CD4-positive, alpha-beta T cell (primary cell): ENCODE measurements at regions not wholly inside any gene's neighbourhood (a gene's known extent, or its start where the extent isn't known, plus 50 kb on each side); places are given as distances from the start of the nearest gene placed in this dataset.

Source experiments
- ATAC-seq: fragments of 200-7000 bp; cut with Tn5 transposase; one replicate; pipeline ENCODE4 v1.10.0; 2022; ENCODE audit warnings: mild to moderate bottlenecking; ENCODE audit not compliant: poor library complexity
- CTCF ChIA-PET: fragments of 350-600 bp; sonication (Branson Sonifier 250); formaldehyde crosslinking; loops from one replicate; lab custom pipeline; 2021; ENCODE audit warnings: antibody characterized with exemption, inconsistent platforms; lab: Charles Lee
- POLR2A ChIA-PET: fragments of 350-600 bp; sonication (Branson Sonifier 250); formaldehyde crosslinking; loops from one replicate; lab custom pipeline; 2021; ENCODE audit warnings: antibody characterized with exemption, inconsistent platforms; lab: Charles Lee
- DNase-seq, 14 experiments: peaks; one replicate each; pipeline ENCODE4 v3.0.0-alpha.2; 2013 to 2020; ENCODE audit warnings: mixed read lengths in 2 of 14
- H3K27ac ChIP-seq, 2 donors: one replicate each; pipeline versions ENCODE4 v1.5.1 to v1.7.0; 2013; ENCODE audit warnings: low read length in 2 of 2, low read depth in 1 of 2, mild to moderate bottlenecking in 1 of 2
- H3K27me3 ChIP-seq, 2 experiments: 1 replicate in 1 of 2; 2 replicates in 1 of 2; pipeline versions ENCODE4 v1.6.1 to v1.7.0; 2013; ENCODE audit warnings: low read length in 2 of 2, control low read depth in 1 of 2, mild to moderate bottlenecking in 1 of 2, moderate library complexity in 1 of 2; ENCODE audit not compliant: insufficient read depth in 2 of 2, control insufficient read depth in 1 of 2
- H3K36me3 ChIP-seq: one replicate; pipeline ENCODE4 v1.6.1; 2013; ENCODE audit warnings: low read length, control low read depth; ENCODE audit not compliant: insufficient read depth
- H3K4me1 ChIP-seq: one replicate; pipeline ENCODE4 v1.6.1; 2013; ENCODE audit warnings: low read length, control low read depth; ENCODE audit not compliant: insufficient read depth
- H3K4me3 ChIP-seq: one replicate; pipeline ENCODE4 v1.5.1; 2013; ENCODE audit warnings: mild to moderate bottlenecking, low read length, moderate library complexity
- H3K9me3 ChIP-seq, 2 experiments: 1 replicate in 1 of 2; 2 replicates in 1 of 2; pipeline versions ENCODE4 v1.6.1 to v1.7.0; 2013; ENCODE audit warnings: low read length in 2 of 2, mild to moderate bottlenecking in 2 of 2, control low read depth in 1 of 2, moderate library complexity in 1 of 2; ENCODE audit not compliant: control insufficient read depth in 1 of 2, insufficient read depth in 1 of 2
- H3K27ac Mint-ChIP-seq: one replicate; pipeline ENCODE4 v1.8.0; 2020; ENCODE audit warnings: mixed read lengths
- H3K27me3 Mint-ChIP-seq: one replicate; pipeline ENCODE4 v1.8.0; 2021; ENCODE audit warnings: mixed read lengths
- H3K36me3 Mint-ChIP-seq: one replicate; pipeline ENCODE4 v1.8.0; 2021; ENCODE audit warnings: low read depth, mixed read lengths
- H3K4me1 Mint-ChIP-seq: one replicate; pipeline ENCODE4 v1.8.0; 2021; ENCODE audit warnings: low read depth, mixed read lengths
- H3K4me3 Mint-ChIP-seq: one replicate; pipeline ENCODE4 v1.8.0; 2020; ENCODE audit warnings: mild to moderate bottlenecking, mixed read lengths
- H3K9me3 Mint-ChIP-seq: one replicate; pipeline ENCODE4 v1.8.0; 2020; ENCODE audit warnings: mixed read lengths
- intact Hi-C, 2 experiments: fragments of 100-400 bp; cut with DNase I in 1 of 2; cut with micrococcal nuclease in 1 of 2; formaldehyde crosslinking; loops; one replicate each; pipeline versions ENCODE4 v1.15.1 to v1.9.0; 2023 to 2025; cut with DNase I, micrococcal nuclease
- TF ChIP-seq, protein P1 (sequence below): fragments of 200-600 bp; IDR thresholded peaks from one replicate; pipeline ENCODE4 v1.8.0; 2022; ENCODE audit warnings: antibody characterized with exemption, mild to moderate bottlenecking

DNA sequence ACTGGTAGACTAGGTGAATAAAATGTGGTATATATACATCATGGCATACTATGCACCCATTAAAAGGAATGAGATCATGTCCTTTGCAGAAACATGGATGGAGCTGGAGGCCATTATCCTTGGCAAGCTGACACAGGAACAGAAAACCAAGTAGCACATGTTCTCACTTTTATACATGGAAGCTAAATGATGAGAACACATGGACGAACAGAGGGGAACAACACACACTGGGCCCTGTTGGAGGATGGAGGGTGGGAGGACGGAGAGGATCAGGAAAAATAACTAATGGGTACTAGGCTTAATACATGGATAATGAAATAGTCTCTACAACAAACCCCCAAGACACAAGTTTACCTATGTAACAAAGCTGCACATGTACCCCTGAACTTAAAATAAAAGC is 780.0 kb downstream of the DACH1 start:
- ATAC-seq, result no peak
- TF ChIP-seq, protein P1, sequence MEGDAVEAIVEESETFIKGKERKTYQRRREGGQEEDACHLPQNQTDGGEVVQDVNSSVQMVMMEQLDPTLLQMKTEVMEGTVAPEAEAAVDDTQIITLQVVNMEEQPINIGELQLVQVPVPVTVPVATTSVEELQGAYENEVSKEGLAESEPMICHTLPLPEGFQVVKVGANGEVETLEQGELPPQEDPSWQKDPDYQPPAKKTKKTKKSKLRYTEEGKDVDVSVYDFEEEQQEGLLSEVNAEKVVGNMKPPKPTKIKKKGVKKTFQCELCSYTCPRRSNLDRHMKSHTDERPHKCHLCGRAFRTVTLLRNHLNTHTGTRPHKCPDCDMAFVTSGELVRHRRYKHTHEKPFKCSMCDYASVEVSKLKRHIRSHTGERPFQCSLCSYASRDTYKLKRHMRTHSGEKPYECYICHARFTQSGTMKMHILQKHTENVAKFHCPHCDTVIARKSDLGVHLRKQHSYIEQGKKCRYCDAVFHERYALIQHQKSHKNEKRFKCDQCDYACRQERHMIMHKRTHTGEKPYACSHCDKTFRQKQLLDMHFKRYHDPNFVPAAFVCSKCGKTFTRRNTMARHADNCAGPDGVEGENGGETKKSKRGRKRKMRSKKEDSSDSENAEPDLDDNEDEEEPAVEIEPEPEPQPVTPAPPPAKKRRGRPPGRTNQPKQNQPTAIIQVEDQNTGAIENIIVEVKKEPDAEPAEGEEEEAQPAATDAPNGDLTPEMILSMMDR, result no peak
- H3K9me3 Mint-ChIP-seq, result peaks cover 3% of the 10 kb centered on the region

DNA sequence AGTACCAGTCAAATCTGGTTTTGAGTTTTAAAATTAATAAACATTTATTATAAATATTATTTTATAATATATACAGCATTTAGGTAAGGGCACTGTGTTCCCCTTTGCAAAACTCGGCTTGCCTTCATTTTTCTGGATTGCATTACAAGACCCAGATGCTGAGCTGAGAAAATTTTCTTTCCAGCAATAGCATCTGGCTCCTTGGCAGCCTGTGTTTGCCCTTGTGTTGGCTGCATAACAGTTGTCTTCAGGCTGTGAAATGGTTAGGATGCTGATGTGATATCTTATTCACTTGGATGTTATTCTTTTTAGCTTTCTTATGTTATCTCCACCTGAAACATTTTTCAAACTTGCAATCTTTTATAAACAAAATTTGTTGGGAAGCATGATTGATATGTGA is 784.4 kb downstream of the DACH1 start:
- no peak for DNase-seq
- CTCF ChIA-PET, result no interaction called here
- TF ChIP-seq, protein P1, result no peak
- no peak overlapping the region for H3K27ac Mint-ChIP-seq
- Histone ChIP-seq H3K27ac (no peak overlapping the region), H3K27me3 (no peaks in the 10 kb centered on the region), H3K9me3 (no peaks in the 10 kb centered on the region), H3K4me1 (no peaks in the 10 kb centered on the region), H3K36me3 (no peaks in the 10 kb centered on the region), H3K4me3 (no peak overlapping the region)
- no peak for ATAC-seq
- H3K4me3 Mint-ChIP-seq, result no peak overlapping the region
- POLR2A ChIA-PET, result no interaction called here
- intact Hi-C loops, result no loop called here
- H3K9me3 Mint-ChIP-seq, result peaks cover 3% of the 10 kb centered on the region
- H3K27me3 Mint-ChIP-seq, result no peaks in the 10 kb centered on the region
- H3K36me3 Mint-ChIP-seq, result no peaks in the 10 kb centered on the region
- no peaks in the 10 kb centered on the region for H3K4me1 Mint-ChIP-seq

More for the DNA sequence above, 780.0 kb downstream of the DACH1 start:
- intact Hi-C loops, result no loop called here
- CTCF ChIA-PET, result no interaction called here
- Mint-ChIP-seq H3K36me3 (no peaks in the 10 kb centered on the region), H3K27me3 (no peaks in the 10 kb centered on the region), H3K4me1 (no peaks in the 10 kb centered on the region), H3K4me3 (no peak overlapping the region), H3K27ac (no peak overlapping the region)
- POLR2A ChIA-PET, result no interaction called here
- no peak overlapping the region for H3K4me3 ChIP-seq
- H3K36me3 ChIP-seq, result no peaks in the 10 kb centered on the region
- no peaks in the 10 kb centered on the region for H3K4me1 ChIP-seq
- H3K27ac ChIP-seq, result no peak overlapping the region
- H3K9me3 ChIP-seq, result no peaks in the 10 kb centered on the region
- H3K27me3 ChIP-seq, result no peaks in the 10 kb centered on the region
- DNase-seq, result no peak

DNA sequence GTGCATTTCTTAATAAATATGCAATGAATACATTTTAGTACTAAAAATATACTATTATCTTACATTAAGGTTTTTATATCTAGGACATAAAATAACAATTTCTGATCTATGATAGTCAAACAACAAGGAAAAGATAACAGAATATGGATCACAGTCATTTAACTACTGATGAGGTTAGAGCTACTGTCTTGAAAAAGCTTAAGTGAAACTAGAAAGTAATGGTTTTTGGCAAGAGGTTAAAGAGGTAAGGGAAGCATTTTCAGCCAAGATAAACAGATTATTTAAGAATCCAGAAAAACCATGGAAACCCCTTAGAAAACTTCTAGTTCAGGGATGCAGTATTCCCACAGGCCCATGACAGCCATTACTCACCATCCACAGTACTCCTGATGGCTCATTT is 787.4 kb downstream of the DACH1 start:
- no peak for DNase-seq
- ChIA-PET POLR2A (no interaction called here), CTCF (interaction anchor here (0.7 kb wide), 1 partner anchor 11 kb away, joined by 3 read pairs; no protein-coding TSS in a partner anchor)
- Histone ChIP-seq H3K9me3 (no peaks in the 10 kb centered on the region), H3K36me3 (no peaks in the 10 kb centered on the region), H3K4me1 (no peaks in the 10 kb centered on the region), H3K4me3 (no peak overlapping the region), H3K27me3 (no peaks in the 10 kb centered on the region), H3K27ac (no peak overlapping the region)
- Mint-ChIP-seq H3K4me1 (no peaks in the 10 kb centered on the region), H3K27ac (no peak overlapping the region), H3K9me3 (no peaks in the 10 kb centered on the region), H3K27me3 (no peaks in the 10 kb centered on the region), H3K36me3 (no peaks in the 10 kb centered on the region), H3K4me3 (no peak overlapping the region)
- intact Hi-C loops, result no loop called here
- no peak for ATAC-seq
- TF ChIP-seq, protein P1, result no peak
